ENCODE measurements at regions not wholly inside any gene's neighbourhood (a gene's known extent, or its start where the extent isn't known, plus 50 kb on each side); places are given as distances from the start of the nearest gene placed in this dataset.

GRCh38 chr3:144390786-144391185, 419.2 kb downstream of the DIPK2A start:
- no peak for DNase-seq

GRCh38 chr3:144391236-144391635, 419.6 kb downstream of the DIPK2A start:
- DNase-seq: no peak

GRCh38 chr3:144394032-144394431, 422.4 kb downstream of the DIPK2A start:
- DNase-seq: no peak

- DNase-seq: no peak
These were observed 430.8 kb downstream of the DIPK2A start for GRCh38 chr3:144402430-144402829.

- DNase-seq: no peak
These were observed 431.4 kb downstream of the DIPK2A start for GRCh38 chr3:144403040-144403457.

GRCh38 chr3:144407335-144407734, 435.7 kb downstream of the DIPK2A start:
- no peak for DNase-seq

GRCh38 chr3:144409319-144409718, 437.7 kb downstream of the DIPK2A start:
- DNase-seq: no peak

- DNase-seq: no peak
These were observed 441.4 kb downstream of the DIPK2A start for GRCh38 chr3:144413068-144413467.

GRCh38 chr3:144415492-144415891, 443.9 kb downstream of the DIPK2A start:
- no peak for DNase-seq

GRCh38 chr3:144424606-144425005, 453.0 kb downstream of the DIPK2A start:
- DNase-seq: no peak

- DNase-seq: no peak
These were observed 454.7 kb downstream of the DIPK2A start for GRCh38 chr3:144426366-144426765.

GRCh38 chr3:144426967-144427366, 455.3 kb downstream of the DIPK2A start:
- DNase-seq: no peak

GRCh38 chr3:144429719-144430121, 458.1 kb downstream of the DIPK2A start:
- DNase-seq: no peak

- no peak for DNase-seq
These were observed 459.5 kb downstream of the DIPK2A start for GRCh38 chr3:144431134-144431533.

- no peak for DNase-seq
These were observed 461.4 kb downstream of the DIPK2A start for GRCh38 chr3:144433006-144433405.

- no peak for DNase-seq
These were observed 466.4 kb downstream of the DIPK2A start for GRCh38 chr3:144437989-144438388.

GRCh38 chr3:144444061-144444460, 472.4 kb downstream of the DIPK2A start:
- DNase-seq: no peak

GRCh38 chr3:144444546-144444945, 472.9 kb downstream of the DIPK2A start:
- DNase-seq: no peak

GRCh38 chr3:144455841-144456440, 484.3 kb downstream of the DIPK2A start:
- no peak for DNase-seq

- DNase-seq: no peak
These were observed 486.1 kb downstream of the DIPK2A start for GRCh38 chr3:144457758-144458157.

GRCh38 chr3:144458283-144458682, 486.7 kb downstream of the DIPK2A start:
- no peak for DNase-seq

GRCh38 chr3:144462337-144462736, 490.7 kb downstream of the DIPK2A start:
- DNase-seq: no peak

GRCh38 chr3:144463911-144464310, 492.3 kb downstream of the DIPK2A start:
- no peak for DNase-seq

- DNase-seq: no peak
These were observed 494.5 kb downstream of the DIPK2A start for GRCh38 chr3:144466114-144466513.

- no peak for DNase-seq
These were observed 494.9 kb downstream of the DIPK2A start for GRCh38 chr3:144466540-144466939.

GRCh38 chr3:144470666-144471065, 499.0 kb downstream of the DIPK2A start:
- DNase-seq: no peak
